ENCODE measurements at regions not wholly inside any gene's neighbourhood (a gene's known extent, or its start where the extent isn't known, plus 50 kb on each side); places are given as distances from the start of the nearest gene placed in this dataset.

GRCh38 chrX:81959964-81960363, 758.1 kb downstream of the SH3BGRL start:
- TF ChIP-seq USF2 (IDR thresholded peaks at IDR 0.05; ENCODE audit: borderline replicate concordance, low read depth, low read length) (no peak), JUND (IDR thresholded peaks at IDR 0.05) (no peak)

Measured in SK-N-SH (cell line).